DND-41 (cell line): ENCODE measurements at regions not wholly inside any gene's neighbourhood (a gene's known extent, or its start where the extent isn't known, plus 50 kb on each side); places are given as distances from the start of the nearest gene placed in this dataset.
"Not testable (repeated sequence)": the region's sequence is repeated elsewhere in the genome, so short reads cannot be mapped to it uniquely, and the experiment has no call there.

Experiments used
- CTCF ChIP-seq: IDR thresholded peaks from 2 replicates; pipeline ENCODE4 v1.5.1; 2012; ENCODE audit warnings: borderline replicate concordance, low read length, moderate library complexity, mild to moderate bottlenecking; ENCODE audit not compliant: poor library complexity, severe bottlenecking; ENCODE audit errors: extremely low read depth
- EZH2 ChIP-seq: IDR thresholded peaks from 3 replicates; pipeline ENCODE4 v1.6.1; 2012; ENCODE audit warnings: borderline replicate concordance, low read depth, mild to moderate bottlenecking, moderate library complexity, low read length, inconsistent platforms; ENCODE audit not compliant: severe bottlenecking

GRCh38 chr9:78431039-78431438 lies 134.1 kb downstream of the PSAT1 start:
- not testable (repeated sequence) for TF ChIP-seq CTCF, EZH2
